Body of pancreas (tissue), 4 donors: ENCODE measurements at regions not wholly inside any gene's neighbourhood (a gene's known extent, or its start where the extent isn't known, plus 50 kb on each side); places are given as distances from the start of the nearest gene placed in this dataset.
A peak's percentile ranks its signal among the peaks of the same experiment; 100 is the strongest.

Experiments used
- ATAC-seq: fragments of 150-250 bp; one replicate; pipeline ENCODE4 v1.9.1; 2016
- DNase-seq, 4 donors: peaks; one replicate each; pipeline ENCODE4 v3.0.0-alpha.2; 2019
- H3K27ac ChIP-seq, 4 donors: fragments of 200-600 bp; sonication (generic); 1 replicate in 3 of 4; 2 replicates in 1 of 4; pipeline versions ENCODE4 v1.5.1 to v1.6.1; 2016 to 2019; ENCODE audit warnings: mild to moderate bottlenecking in 1 of 4, mixed read lengths in 1 of 4, moderate library complexity in 1 of 4
- H3K27me3 ChIP-seq, 2 donors: fragments of 200-600 bp; sonication (generic); one replicate each; pipeline ENCODE4 v1.6.0; 2016; ENCODE audit warnings: mild to moderate bottlenecking in 1 of 2
- H3K36me3 ChIP-seq, 2 donors: fragments of 200-600 bp; sonication (generic); replicated peaks in 1 of 2; 2 replicates each; pipeline ENCODE4 v1.5.1; 2016; ENCODE audit warnings: low read depth in 2 of 2; ENCODE audit not compliant: insufficient read depth in 1 of 2
- H3K4me1 ChIP-seq: fragments of 200-600 bp; sonication (generic); one replicate; pipeline ENCODE4 v1.6.0; 2016
- H3K4me3 ChIP-seq, 2 donors: fragments of 200-600 bp; sonication (generic); 1 replicate in 1 of 2; 2 replicates in 1 of 2; pipeline ENCODE4 v1.5.1; 2016 to 2019
- H3K9me3 ChIP-seq, 3 donors: fragments of 200-600 bp; sonication (generic); 1 replicate in 2 of 3; 2 replicates in 1 of 3; pipeline ENCODE4 v1.5.1; 2016
- POLR2A ChIP-seq, 3 donors: fragments of 450-650 bp; IDR thresholded peaks; one replicate each; pipeline ENCODE4 v1.6.1; 2016; ENCODE audit warnings: antibody characterized with exemption in 3 of 3, mild to moderate bottlenecking in 2 of 3
- WGBS, 2 donors: methylation state at CpG; one replicate each; pipeline ENCODE4 v1.1.5; 2017; 5-methylcytosine and 5-hydroxymethylcytosine counted together
- intact Hi-C: fragments of 100-400 bp; cut with DNase I; formaldehyde crosslinking; loops from one replicate; pipeline ENCODE4 v1.15.1; 2023
- TF ChIP-seq, protein P1 (sequence below), 7 experiments: fragments of 450-650 bp in 4 of 7; fragments of 200-600 bp in 3 of 7; sonication (generic) in 3 of 7; IDR thresholded peaks; one replicate each; pipeline ENCODE4 v1.5.1; 2016 to 2019; ENCODE audit warnings: antibody characterized with exemption in 7 of 7

DNA sequence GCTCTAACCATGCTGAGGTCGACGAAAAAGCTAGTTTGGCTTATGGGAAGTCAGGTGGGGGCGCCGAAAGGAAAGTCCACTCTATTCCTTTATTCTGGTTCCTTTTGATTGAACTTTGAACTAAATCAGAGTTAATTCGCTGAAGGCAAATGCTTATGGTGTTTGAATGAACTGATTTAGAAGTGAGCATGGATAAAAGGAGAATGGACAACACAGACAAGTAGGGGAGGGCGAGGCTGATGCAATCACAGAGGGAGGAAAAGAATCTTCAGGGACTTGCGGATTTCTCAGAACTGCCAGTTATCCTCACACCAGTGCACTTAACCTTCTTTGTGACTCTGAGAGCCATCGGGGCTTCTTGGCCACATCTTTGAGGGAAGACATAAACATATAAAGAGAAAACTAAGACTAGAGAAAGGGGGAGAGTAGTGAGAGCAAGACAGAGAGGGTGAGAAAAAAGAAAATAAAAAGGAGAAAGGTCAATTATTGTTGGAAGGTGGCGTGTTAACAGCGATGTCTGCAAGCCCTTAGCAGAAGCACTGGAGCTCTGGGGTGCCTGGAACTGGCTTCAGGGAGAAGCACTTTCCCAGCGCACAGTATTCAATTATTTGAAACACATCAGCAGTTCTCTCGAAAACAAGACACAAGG lies 59.2 kb downstream of the PABIR2 start:
- intact Hi-C loops: no loop called here
- WGBS, 2 donors: 77 to 84% methylated on average over 11 to 12 of the region's 12 CpGs
- DNase-seq (no peak), ATAC-seq (no peak)
- TF ChIP-seq, protein P1, sequence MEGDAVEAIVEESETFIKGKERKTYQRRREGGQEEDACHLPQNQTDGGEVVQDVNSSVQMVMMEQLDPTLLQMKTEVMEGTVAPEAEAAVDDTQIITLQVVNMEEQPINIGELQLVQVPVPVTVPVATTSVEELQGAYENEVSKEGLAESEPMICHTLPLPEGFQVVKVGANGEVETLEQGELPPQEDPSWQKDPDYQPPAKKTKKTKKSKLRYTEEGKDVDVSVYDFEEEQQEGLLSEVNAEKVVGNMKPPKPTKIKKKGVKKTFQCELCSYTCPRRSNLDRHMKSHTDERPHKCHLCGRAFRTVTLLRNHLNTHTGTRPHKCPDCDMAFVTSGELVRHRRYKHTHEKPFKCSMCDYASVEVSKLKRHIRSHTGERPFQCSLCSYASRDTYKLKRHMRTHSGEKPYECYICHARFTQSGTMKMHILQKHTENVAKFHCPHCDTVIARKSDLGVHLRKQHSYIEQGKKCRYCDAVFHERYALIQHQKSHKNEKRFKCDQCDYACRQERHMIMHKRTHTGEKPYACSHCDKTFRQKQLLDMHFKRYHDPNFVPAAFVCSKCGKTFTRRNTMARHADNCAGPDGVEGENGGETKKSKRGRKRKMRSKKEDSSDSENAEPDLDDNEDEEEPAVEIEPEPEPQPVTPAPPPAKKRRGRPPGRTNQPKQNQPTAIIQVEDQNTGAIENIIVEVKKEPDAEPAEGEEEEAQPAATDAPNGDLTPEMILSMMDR (IDR thresholded peaks at IDR 0.05): no peak
- no peak for TF ChIP-seq POLR2A (IDR thresholded peaks at IDR 0.05)
- Histone ChIP-seq H3K4me1 (no peaks in the 10 kb centered on the region), H3K27me3 (no peaks in the 10 kb centered on the region), H3K27ac (no peak overlapping the region), H3K9me3 (no peaks in the 10 kb centered on the region), H3K4me3 (no peak overlapping the region), H3K36me3 (no peaks in the 10 kb centered on the region)

DNA sequence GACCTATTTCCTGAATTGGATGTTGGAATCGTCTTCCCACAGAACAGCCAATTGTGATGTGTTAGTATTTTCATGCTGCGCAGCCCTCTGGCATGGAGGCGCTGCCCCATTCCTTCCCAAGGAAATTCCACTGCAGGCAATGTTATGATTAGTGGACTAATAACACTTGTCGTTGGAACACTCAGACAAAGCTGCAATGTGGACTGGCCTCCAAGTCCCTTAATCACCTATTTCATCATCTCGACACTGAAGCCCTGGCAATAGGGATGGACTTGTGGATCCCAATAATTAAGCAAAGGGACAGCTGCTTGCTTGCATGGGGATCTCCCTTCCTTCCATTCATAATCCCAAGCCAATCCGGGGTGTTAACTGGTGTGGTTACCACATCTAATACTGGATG lies 59.9 kb downstream of the PABIR2 start:
- Histone ChIP-seq H3K27ac (no peak overlapping the region), H3K36me3 (no peaks in the 10 kb centered on the region), H3K9me3 (no peaks in the 10 kb centered on the region), H3K4me3 (no peak overlapping the region), H3K4me1 (no peaks in the 10 kb centered on the region), H3K27me3 (no peaks in the 10 kb centered on the region)
- peak in 1 of 4 donors; percentile 6 for DNase-seq
- intact Hi-C loops: no loop called here
- no peak for TF ChIP-seq POLR2A (IDR thresholded peaks at IDR 0.05)
- TF ChIP-seq, protein P1 (IDR thresholded peaks at IDR 0.05): no peak
- no peak for ATAC-seq
- WGBS, 2 donors: 58 to 72% methylated on average over 5 to 6 of the region's 6 CpGs

DNA sequence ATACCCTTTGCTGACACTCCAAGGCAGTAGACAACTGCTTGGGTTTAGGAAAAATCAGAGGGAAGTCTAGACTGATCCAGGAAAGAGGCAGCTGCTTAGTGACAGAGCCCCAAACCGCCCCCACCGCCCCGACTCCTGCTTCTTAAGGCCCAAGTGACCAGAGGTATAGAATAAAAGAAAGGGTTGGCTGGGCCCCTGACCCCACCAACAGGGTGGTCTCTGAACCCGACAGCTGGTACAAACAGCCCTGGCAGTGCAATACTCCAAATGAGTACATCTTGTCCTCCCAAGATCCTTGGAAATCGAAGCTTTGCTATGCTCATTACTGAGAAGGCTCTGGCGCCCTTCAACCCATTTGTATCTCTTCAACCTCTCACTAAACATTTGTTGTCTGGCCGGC lies 60.6 kb downstream of the PABIR2 start:
- Histone ChIP-seq H3K27ac (no peak overlapping the region), H3K9me3 (no peaks in the 10 kb centered on the region), H3K4me3 (no peak overlapping the region), H3K36me3 (no peaks in the 10 kb centered on the region), H3K27me3 (no peaks in the 10 kb centered on the region), H3K4me1 (no peaks in the 10 kb centered on the region)
- no peak for TF ChIP-seq POLR2A (IDR thresholded peaks at IDR 0.05)
- TF ChIP-seq, protein P1 (IDR thresholded peaks at IDR 0.05): no peak
- intact Hi-C loops: no loop called here
- DNase-seq: no peak
- ATAC-seq: no peak
- WGBS, 2 donors: 62 to 81% methylated on average over 4 to 7 of the region's 7 CpGs

DNA sequence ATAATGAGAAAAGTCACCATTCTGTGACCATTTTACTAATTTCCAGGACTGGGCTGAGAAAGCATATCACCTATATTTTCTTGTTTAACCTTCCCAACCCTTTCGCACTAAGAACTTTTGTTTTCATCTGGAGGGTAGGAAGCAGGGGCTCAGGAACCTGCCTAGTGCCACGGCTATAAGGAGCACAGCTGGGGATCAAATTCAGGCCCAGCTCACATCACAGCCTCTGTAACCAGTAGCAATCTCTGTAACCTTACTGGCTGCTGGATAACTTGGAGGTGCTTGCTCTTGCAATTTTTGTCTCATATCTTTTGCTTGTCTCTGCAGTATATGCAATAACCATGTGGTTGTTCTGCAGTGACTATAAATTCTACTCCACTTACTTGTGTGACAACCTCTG lies 62.0 kb downstream of the PABIR2 start:
- TF ChIP-seq POLR2A (IDR thresholded peaks at IDR 0.05): no peak
- TF ChIP-seq, protein P1 (IDR thresholded peaks at IDR 0.05): no peak
- H3K27me3 ChIP-seq: no peaks in the 10 kb centered on the region
- H3K4me3 ChIP-seq: no peak overlapping the region
- H3K4me1 ChIP-seq: no peaks in the 10 kb centered on the region
- 75 to 92% methylated on average over 2 of the region's 2 CpGs for WGBS, 2 donors
- no peaks in the 10 kb centered on the region for H3K9me3 ChIP-seq
- intact Hi-C loops: no loop called here
- ATAC-seq (no peak), DNase-seq (no peak)
- no peaks in the 10 kb centered on the region for H3K36me3 ChIP-seq
- no peak overlapping the region for H3K27ac ChIP-seq

DNA sequence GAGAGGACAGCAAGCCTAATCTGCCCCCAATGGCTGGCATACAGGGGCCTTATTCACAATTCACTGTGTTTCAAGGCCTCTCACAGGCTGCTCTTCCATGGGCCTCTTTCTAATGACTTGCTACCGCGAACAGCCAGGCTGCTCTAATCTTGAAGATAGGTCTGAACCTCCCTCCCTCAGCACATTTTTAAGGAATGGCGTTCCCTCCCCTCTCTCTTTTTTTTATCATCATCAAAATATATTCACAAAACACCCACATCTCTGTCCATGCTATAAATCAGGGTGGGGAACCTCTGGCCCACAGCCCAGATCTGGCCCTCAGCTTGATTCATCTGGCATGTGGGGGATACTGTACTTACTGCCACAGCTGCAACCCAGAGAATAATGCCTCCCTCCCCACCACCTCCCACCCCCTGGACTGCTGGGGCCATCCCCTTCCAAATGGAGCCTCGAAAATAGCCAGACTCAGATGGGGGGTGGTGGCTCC lies 62.5 kb downstream of the PABIR2 start:
- H3K9me3 ChIP-seq: no peaks in the 10 kb centered on the region
- no peak overlapping the region for H3K27ac ChIP-seq
- no peak overlapping the region for H3K4me3 ChIP-seq
- intact Hi-C loops: no loop called here
- TF ChIP-seq POLR2A (IDR thresholded peaks at IDR 0.05): no peak
- TF ChIP-seq, protein P1 (IDR thresholded peaks at IDR 0.05): no peak
- no peaks in the 10 kb centered on the region for H3K4me1 ChIP-seq
- 85 to 88% methylated on average over 3 to 4 of the region's 4 CpGs for WGBS, 2 donors
- ATAC-seq: no peak
- H3K36me3 ChIP-seq: no peaks in the 10 kb centered on the region
- no peak for DNase-seq
- no peaks in the 10 kb centered on the region for H3K27me3 ChIP-seq
